ENCODE measurements at regions not wholly inside any gene's neighbourhood (a gene's known extent, or its start where the extent isn't known, plus 50 kb on each side); places are given as distances from the start of the nearest gene placed in this dataset.

DNA sequence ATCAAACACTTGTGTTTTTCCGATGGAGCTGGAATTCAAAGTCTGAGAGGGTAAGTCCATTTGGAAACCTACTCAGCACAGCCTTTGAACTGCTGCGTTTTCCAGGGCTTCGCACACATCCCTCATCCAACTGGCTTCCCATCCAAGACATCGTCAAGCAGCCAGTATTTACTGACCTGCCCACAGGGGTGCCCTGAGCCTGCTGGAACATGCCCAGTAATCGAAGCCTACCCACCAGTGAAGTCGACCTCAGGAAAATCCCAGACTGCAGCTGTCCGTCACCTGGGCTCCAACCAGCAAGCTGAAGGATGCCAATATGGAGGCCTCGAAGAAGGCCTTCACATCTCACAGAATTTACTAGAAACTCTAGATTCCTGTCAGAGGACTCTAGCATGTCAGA, 261.6 kb downstream of the PLPP3 start:
- DNase-seq (ENCODE audit: low read depth in 2 of 2), result no peak

DNA sequence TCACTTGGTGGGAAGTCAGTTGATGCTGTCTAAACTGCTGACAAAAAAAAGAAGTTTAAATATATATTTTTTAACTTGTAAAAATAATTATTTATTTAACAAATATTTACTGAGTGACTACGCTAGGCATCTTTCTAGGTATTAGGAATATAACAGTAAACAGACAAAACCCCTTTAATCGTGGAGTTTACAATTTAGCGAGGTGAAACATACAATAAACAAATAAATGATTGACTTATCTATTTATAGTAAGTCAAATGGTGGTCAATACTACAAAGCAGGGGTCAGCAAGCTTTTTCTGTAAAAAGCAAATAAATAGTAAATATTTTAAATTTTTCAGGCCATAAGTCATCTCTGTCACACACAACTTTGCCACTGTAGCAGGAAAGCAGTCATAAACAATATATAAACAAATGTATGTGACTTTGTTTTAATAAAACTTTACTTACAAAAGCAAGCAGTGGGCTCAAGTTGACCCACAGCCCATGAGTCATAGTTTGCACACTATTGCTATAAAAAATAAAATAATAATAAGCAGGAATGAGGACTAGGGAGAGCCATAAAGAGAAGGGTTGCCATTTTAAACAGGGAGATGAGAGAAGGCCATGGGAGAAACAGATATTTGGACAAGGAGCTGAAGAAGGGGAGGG, 263.9 kb downstream of the PLPP3 start:
- no peak for DNase-seq (ENCODE audit: low read depth in 2 of 2)

- no peak for DNase-seq (ENCODE audit: low read depth in 2 of 2)
These were observed 265.8 kb downstream of the PLPP3 start for GRCh38 chr1:56313560-56313959.

- DNase-seq (ENCODE audit: low read depth in 2 of 2), result no peak
These were observed 267.6 kb downstream of the PLPP3 start for GRCh38 chr1:56311766-56312165.

DNA sequence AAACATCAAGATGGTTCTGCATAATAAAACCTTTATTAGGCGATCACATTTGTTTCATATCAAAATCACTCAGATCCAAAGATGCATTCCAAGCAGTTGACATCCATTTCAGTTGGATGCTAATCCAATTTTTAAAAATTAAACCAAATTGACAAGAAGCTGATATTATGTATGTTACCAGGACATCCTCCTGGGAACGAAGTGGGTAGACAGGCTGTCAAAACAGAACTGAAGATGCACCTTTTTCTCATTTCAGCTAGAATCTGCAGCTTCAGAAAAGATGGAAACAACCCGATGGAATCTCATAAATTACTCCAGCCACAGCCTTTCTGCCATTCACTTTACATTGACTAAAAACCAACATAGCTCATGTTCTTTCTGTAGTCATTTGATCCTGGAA, 268.4 kb downstream of the PLPP3 start:
- DNase-seq (ENCODE audit: low read depth in 2 of 2), result no peak

GRCh38 chr1:56309065-56309464, 270.3 kb downstream of the PLPP3 start:
- peak in 1 of 2 donors; percentile 19 for DNase-seq (ENCODE audit: low read depth in 2 of 2)

DNA sequence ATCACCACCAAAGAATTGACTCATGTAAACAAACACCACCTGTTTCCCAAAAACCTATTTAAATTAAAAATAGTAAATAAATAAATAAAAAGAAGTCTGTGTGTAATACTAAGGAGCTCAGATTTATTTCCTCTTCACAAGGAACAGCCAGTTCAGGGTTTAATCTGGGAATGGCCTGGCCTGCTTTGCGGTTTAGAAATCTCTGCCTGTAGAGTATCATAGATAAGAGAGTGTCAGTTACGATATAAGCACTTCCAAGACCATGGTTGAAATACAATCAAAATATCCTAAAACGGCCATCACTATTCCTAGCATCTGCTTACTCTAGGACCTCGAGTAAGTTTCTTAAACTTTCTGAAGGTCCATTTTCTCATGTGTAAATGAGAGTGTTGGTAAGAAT, 274.4 kb downstream of the PLPP3 start:
- no peak for DNase-seq (ENCODE audit: low read depth in 2 of 2)

- no peak for DNase-seq (ENCODE audit: low read depth in 2 of 2)
These were observed 275.6 kb downstream of the PLPP3 start for GRCh38 chr1:56303805-56304204.

- peak in 1 of 2 donors; percentile 11 for DNase-seq (ENCODE audit: low read depth in 2 of 2)
These were observed 276.5 kb downstream of the PLPP3 start for GRCh38 chr1:56302878-56303277.

DNA sequence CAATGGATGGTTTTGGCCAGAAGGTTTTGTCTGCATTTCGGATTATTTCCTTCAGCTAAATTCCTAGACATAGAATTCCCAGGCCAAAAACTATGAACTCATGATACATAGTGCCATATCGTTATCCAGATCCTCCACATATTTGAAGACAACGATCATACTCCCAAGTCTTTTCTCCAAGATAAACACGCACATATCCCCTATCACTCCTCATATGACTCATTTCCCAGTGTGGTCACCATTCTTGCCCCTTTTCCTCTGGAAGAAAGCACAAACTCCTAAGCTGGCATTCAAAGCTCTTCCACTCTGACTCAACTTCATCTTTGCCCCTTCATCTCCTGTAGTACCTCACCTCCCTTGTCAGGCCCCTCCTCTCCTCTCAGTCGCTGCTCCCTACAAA, 277.6 kb downstream of the PLPP3 start:
- peak in 1 of 2 donors; percentile 91 for DNase-seq (ENCODE audit: low read depth in 2 of 2)

DNA sequence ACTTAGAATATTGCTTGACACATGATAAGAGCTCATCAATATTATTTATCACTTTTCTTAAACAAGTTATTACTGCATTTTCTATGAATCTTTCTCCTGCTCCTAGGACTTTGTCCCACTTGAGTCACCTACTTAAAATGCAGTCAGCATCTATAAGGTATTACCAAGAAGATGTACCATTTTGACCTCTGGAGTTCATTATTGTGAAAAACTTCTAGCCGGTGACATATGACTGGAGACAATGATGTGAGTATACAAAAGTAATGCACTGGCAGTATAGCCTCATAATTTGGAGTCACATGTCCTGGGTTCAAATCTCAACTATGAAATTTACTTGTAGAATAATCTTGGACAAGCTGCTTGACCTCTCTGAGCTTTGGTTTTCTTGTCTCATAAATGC, 278.5 kb downstream of the PLPP3 start:
- no peak for DNase-seq (ENCODE audit: low read depth in 2 of 2)

DNA sequence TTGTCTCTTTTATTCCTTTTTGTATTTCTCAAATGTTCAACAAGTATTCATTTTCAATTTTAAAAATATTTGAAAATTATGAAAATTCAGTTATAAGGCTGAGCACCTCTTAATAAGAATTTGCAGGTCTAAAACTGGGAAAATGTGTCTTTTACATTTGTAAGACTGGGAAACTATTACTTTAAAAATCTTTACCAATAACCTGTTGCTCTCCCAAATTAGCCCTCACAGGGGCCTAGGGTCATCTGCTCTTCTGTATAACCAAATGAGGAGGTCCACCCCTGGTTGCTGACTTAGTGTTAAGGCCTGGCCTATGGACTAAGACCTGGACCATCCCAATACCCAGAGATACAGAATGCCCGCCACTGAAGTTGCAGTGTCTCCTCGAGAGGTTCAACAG, 280.5 kb downstream of the PLPP3 start:
- no peak for DNase-seq (ENCODE audit: low read depth in 2 of 2)

DNA sequence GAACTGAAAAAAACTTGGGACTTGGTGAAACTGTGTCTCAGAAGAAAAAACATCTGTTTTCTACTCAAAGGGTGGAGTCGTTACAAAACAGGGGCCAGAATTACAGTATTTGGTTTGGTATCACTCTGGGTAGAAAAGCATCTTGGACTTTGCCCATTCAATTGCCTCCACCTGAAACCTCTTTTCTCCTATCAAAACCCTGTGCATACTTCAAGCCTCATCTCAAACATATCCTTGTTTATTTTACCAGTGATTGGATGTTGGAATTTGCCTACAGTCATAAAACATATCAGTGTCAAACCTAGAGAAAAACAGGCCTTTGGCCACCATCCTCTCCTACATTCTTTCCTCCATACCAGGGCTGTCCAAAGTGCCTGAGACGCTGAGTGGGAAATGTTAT, 281.5 kb downstream of the PLPP3 start:
- DNase-seq (ENCODE audit: low read depth in 2 of 2), result no peak

- DNase-seq (ENCODE audit: low read depth in 2 of 2), result no peak
These were observed 282.2 kb downstream of the PLPP3 start for GRCh38 chr1:56297208-56297607.

DNA sequence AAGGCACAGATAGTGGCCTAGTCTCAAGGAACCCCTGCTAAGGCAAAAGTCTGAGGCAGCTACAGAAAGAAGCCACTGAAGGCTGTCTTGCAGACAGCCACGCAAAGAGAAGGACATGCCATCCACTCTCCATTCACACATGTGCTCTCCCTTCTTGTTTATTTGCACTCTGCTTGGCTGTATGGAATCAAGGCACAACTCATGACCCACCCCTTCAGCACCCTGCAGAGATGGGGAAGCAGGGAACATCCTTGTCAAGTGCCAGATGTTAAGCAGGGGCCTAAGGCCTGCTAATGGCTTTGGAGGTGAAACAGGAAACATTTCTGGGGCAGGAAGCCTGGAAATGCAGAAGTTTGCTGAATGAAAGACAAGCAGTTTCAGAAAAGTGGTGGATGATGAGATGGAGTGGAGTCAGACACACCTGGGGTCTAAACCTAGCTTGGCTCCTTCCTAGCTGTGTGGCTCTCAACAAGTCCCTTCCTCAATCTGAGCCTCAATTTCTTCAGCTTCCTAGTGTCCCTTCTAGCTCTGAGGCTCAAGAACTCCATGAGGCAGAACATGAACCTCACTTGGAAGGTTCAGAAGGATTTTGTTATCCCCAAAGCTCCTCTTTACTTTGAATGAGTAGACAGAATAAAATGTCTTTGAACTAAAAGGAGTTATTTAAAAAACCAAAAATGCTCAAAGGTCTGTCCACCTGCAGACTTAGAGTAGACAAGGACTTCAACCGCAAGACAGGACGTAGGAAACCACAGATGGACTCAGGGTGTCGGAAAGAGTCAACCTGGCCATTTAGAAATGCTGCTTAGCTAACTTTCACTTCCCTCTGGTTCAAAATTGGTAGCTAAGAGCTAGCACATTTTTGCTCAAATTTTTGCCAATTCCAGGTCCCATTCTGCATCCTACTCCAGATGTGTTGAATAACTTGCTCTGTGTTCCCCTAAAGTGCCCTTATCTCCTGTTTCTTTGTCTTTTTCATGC, 283.1 kb downstream of the PLPP3 start:
- no peak for DNase-seq (ENCODE audit: low read depth in 2 of 2)

- peak in 1 of 2 donors; percentile 56 for DNase-seq (ENCODE audit: low read depth in 2 of 2)
These were observed 287.9 kb downstream of the PLPP3 start for GRCh38 chr1:56291374-56291919.

GRCh38 chr1:56289260-56289659, 290.1 kb downstream of the PLPP3 start:
- DNase-seq (ENCODE audit: low read depth in 2 of 2), result no peak

DNA sequence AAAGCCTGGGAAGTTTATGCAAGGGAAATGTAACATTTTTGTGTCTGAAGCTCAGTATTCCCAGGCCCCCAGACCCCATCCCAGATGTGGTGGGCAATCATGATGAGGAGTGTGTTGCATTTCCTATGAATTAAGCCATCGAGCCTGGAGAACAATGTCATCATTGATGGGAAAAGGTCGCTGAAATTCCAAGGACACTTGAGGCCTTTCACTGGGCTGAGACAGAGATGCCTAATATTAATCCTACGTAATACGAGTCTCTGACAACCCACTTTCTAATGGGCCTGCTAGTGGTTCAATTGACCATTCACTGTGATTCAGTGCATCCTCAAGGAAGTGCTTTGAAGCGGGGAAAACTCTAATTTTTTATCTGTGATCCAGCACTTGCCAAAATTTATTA, 291.6 kb downstream of the PLPP3 start:
- no peak for DNase-seq (ENCODE audit: low read depth in 2 of 2)

DNA sequence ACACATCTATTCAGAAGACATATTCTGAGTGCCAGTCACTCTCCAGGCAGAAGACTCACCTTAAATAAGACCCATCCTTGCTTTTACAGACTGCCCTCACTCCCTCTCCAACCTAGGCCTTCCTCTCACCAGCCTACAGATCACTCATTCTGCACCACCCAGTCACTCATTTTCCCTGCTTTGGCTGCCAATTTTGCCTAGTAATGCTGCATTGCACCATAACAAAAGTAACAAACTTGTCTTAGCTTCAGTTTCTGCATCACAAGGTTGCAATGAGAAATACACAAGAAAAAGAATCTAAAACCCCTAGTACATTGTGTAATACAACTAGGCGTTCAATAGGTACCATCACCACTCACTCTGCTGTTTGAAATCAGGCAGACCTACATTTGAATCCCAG, 292.4 kb downstream of the PLPP3 start:
- no peak for DNase-seq (ENCODE audit: low read depth in 2 of 2)

DNA sequence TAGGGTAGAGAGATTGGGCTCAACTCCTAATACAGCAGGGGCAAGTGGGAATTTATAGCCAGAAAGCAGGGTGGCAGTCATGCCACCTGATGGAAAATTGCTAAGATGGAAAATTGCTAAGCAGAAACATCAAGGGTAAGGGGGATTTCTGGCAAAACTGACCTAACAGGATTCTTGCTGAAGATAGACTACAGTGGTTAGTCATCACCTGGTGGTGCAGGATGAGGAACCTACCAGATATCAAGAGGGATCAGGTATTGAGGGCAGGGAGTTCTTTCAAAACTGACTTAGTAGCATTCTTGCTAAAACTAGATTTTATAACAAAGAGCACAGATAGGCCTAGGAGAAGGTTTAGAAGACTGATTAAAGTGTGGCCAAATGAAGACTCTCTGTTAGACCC, 292.9 kb downstream of the PLPP3 start:
- no peak for DNase-seq (ENCODE audit: low read depth in 2 of 2)

- peak; percentile 27 to 72 for DNase-seq (ENCODE audit: low read depth in 2 of 2)
These were observed 293.6 kb downstream of the PLPP3 start for GRCh38 chr1:56285554-56286402.

- DNase-seq (ENCODE audit: low read depth in 2 of 2), result peak; percentile 9 to 61
These were observed 294.4 kb downstream of the PLPP3 start for GRCh38 chr1:56284928-56285327.
